CD4-positive, alpha-beta T cell treated with Interleukin-4 for 4 hours (primary cell): ENCODE measurements at regions not wholly inside any gene's neighbourhood (a gene's known extent, or its start where the extent isn't known, plus 50 kb on each side); places are given as distances from the start of the nearest gene placed in this dataset.

ENCODE experiments used
- DNase-seq: peaks from one replicate; pipeline ENCODE4 v3.0.0-alpha.2; 2020

DNA sequence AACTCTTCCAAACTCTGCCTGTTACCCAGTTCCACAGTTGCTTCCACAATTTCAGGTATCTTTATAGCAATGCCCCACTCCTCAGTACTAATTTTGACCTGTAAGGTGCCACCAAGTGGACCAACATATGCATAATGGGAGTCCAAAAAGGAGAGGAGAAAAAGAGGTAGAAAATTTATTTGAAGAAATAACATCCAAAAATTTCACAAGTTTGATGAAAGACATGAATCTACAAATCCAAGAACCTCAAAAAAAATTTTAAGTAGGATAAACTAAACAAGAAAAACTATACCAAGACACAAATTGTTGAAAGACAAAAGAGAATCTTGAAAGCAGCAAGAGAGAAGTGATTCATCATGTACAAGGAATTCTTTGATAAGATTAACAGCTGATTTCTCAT lies 79.8 kb downstream of the BARX1 start:
- DNase-seq = no peak

DNA sequence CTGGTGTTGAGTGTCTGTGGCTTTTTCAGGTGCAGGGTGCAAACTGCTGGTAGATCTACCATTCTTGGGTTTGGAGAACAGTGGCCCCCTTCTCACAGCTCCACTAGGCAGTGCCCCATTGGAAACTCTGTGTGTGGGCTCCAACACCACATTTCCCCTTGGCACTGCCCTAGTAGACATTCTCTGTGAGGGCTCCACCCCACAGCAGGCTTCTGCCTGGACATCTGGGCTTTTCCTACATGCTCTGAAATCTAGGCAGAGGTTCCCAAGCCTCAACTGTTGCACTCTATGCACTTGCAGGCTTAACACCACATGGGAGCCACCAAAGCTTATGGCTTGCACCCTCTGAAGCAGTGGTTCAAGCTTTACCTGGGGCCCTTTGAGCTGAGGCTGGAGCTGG lies 80.9 kb downstream of the BARX1 start:
- no peak for DNase-seq

DNA sequence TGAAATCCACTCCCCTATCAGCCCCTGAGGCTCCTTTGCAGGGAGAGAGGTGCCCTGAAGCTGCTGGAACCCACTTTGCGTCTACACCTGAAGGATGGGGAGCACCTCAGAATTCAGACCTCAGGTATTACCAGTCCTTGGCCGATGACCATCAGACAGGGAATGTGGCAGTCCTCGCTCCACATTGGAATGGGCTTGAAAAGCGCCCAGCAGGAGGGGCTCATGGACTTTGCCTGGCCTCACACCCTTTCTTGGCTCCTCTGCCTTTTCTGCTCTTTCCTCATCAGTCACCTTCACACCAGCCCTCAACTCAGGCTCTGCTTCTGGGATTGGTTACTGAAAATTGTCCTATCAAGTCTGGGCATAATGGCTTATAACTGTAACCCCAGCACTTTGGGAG lies 83.9 kb downstream of the BARX1 start:
- no peak for DNase-seq

DNA sequence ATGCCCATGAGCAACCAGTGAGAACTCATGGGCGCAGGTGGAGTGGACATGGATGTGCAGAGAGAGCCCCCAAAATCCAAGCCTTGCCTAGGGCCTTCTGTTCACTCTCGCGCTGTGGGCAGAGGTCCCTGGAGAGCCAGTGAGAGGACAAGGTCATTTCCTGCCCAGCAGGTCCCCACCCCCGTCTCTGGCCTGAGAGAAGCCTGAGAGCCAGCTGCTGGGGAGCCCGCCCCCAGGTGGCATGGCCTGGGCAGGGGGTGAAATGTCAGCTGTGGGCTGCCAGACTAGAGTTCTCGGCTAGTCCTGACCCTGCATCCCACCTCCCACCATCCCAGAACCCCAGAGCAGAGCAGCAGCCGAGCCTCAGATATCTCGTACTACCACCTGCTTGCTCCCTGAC lies 85.3 kb downstream of the BARX1 start:
- no peak for DNase-seq

DNA sequence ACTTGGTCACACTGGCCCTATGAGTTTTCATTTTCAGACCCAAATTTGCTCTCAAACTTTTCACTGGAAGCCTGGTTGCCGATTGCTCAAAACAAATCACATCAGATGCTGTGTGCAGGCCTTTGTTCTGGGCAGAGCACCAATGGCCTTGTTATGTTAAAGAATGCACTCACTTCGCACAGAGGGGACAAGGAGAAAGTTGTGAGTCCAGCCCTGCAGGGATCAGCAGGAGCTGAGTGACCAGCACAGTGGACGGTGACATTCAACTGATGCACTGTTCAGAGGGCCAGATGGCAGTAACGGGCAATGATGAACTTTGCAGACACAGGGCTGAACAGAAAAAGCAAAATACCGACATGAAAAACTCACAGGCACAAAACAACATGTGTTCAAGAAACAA lies 86.1 kb downstream of the BARX1 start:
- no peak for DNase-seq

DNA sequence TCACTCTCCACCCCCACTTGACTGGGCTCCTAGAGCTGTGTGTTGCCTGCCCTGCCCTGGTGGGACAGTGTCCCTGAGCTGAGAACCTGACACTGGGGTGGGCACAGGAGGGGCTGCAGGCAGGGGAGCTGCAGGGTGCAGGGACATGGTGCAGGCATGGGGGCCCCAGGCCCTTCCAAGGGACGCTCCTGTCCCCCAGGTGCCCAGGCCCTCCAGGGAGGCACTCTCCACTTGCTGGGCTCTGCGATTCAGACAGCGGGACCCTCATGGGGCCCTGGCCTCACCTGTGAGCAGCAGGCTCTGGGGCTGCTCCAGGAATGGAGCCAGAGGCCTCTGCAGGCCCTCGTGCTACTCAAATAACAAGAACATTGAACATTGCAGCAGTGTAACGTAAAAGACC lies 89.4 kb downstream of the BARX1 start:
- no peak for DNase-seq

DNA sequence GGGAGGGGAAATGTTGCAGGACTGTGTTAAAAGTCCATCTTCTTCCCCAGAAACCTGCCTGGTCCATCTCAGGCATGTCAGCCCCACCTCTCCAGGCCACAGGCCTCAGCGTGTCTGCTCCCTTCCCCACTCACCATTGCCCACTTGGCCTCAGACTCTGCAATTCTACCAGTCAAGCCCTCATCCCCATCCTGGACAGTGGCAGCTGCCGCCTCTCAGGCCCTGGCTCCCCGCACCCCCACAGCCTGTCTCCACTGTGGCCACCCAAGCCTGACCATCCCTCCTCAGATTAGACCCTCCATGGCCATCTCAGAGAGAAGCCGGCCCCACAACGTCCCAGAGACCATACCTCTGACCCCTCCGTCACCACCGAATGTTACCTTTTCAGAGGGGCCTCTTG lies 89.9 kb downstream of the BARX1 start:
- no peak for DNase-seq

DNA sequence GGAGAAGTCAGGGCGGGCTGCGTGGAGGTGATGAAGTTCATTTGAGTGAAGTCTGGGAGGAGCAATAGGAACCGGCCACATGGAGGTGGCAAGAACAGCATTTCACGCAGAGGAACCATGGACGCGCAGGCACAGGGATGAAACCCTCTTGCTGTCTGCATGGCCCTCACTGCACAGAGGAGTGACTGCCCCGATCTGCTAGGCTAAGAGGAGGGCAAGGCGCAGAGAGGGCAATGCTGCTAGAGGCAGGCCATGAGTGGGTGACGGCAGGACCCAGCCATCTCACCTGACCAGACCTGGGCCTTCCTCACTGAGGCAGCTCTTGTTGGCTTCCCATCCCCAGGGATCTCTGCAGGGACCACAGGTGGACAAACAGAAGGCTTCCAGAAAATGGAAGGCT lies 90.3 kb downstream of the BARX1 start:
- DNase-seq = no peak

DNA sequence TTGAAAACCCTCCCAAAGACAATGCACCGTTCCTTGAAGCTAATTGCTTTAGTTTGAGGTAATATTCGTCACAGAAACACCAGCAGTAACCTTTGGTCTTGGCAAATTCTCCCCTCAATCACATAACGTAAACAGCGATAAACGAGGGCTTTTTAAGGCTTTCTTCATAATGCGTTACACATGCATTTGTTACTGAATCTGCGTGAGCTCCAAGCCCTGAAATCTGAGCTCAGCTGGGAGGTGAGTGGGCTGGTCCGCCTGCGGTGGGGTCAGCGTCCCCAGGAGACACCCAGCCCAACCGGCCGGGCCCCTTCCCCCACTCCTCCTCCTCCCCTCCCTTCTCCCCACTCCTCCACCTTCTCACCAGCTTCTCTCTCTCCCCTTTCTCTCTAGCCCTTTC lies 91.1 kb downstream of the BARX1 start:
- no peak for DNase-seq

DNA sequence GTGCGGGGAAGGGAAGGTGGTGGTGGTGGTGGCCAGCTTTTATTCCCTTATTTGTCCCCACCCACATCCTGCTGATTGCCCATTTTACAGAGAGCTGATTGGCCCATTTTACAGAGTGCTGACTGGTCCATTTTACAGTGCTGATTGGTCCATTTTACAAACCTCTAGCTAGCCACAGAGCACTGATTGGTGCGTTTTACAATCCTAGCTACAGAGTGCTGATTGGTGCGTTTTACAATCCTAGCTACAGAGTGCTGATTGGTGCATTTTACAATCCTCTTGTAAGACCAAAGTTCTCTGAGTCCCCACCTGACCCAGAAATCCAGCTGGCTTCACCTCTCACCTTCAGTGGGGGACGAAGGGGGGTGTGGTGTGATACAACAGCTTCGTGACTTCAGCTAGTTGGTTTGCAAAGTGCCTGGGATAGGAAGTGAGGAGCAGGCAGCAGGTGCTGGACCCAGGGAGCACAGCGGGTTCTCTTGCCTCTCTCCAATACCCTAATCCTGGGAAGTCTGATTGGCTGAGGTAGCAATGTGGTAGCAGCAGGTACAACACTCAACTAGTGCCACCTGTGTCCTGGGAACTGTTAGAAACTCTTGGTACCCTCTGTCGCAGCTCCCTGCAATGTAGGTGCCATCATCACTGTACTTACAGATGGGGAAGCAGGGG lies 92.1 kb downstream of the BARX1 start:
- no peak for DNase-seq

DNA sequence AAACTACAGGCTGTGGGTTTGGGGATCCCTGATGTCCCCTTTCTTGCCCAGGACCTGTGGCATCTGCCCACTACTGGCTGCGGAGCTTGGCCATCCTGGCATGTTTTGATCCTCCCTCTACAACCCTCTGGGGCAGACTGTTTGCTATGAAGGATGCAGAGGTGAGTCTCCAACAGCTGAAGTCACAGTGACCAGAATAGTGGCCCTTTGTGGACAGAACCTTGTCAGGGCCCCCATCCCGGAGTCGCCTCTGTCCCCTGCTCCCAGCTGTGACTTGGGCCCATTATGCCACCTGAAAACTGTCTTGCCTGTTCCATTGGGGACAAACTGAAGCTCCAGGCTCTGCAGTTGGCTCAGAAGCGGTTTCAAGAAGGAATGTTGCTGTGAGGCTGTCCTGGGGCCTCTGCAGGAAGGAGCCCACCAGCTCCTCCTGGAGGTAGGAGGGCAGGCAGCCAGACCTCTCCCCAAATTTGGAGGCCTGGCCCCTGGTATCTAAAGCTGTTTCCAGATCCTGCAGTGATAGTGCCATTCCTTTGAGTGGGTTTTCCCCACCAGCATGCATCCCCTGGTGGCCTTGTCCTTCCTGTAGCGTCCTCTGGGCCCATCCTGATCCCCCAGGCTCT lies 93.3 kb downstream of the BARX1 start:
- DNase-seq = no peak

DNA sequence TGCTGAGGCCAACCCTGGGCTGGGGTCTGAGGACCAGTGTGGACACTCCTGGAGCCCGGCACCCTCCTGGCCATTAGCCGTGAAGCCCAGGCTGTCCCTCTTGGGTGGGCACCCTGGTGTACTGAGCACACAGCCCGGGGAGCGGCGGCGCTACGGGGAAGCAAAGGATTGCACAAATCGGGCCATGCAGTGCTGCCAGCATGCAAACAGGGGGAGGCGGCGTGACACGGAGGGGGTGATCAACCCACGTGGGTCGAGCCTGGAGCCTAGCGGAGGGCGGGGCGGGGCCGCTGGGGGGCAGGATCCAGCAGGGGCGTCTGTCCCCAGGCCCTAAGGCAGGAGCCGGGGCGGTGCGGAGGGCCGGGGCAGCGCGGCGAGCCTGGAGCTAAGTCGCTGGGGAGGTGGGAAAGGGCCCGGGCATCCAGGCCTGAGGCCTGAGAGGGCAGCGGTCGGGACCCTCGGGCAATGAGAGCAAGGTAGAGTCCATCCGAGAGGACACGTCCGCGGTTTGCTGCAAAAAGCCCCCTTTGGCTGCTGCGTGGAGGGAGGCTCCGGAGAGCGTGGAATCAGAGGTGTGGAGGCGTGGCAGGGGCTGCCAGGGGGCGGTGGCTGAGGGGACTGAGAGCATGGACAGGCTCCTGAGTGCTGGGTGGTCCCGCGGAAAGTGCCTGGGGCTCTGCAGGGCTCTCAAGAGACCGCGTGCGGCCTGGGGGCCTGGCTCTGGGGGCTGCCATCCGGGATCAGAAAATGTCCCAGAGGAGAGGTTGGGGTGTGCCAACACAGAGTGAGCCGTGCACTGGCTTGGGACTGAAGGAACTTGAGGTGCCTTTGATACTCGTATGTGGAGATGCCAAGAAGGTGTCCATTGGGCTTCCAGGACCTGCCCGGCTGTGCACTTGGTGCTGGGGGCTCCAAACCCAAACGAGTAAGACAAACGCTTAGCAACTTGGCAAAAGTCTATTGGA lies 94.2 kb downstream of the BARX1 start:
- DNase-seq = no peak

DNA sequence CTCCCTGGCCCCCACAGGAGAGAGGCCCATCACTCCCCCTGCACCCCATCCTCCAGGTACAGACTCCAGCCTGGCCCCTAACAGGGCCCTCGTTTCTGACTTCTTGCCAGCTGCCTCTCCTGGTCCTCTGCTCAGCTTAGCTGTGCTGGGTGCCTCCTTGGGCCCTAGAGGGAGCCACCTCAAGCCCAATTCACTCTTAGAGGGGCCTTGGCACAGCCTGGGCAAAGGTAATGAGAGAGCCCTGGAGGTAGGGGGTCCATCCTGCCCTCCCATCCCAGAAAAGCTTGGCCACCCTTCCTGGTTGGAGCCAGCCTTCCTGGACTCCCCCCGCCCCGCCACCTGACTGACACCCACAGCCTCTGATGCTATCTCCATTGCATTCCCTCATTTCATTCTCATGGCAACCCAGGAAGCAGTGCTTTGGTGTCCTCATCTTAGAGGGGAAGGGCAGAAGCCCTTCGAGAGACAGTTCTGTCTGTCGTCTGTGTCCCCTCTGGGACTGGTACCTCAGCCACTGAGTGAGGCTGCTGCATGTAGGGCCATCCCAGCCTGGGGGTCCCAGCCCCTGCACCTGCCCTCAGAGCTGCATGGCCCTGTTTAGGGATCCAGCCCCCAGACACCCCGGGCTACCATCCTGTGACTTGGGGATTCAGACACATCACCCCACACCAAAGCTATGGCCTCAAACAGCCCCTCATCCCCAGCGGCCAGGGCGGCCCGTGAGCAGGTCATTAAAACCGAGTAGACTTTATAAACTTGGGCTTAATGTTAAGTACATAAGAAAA lies 95.5 kb downstream of the BARX1 start:
- no peak for DNase-seq

DNA sequence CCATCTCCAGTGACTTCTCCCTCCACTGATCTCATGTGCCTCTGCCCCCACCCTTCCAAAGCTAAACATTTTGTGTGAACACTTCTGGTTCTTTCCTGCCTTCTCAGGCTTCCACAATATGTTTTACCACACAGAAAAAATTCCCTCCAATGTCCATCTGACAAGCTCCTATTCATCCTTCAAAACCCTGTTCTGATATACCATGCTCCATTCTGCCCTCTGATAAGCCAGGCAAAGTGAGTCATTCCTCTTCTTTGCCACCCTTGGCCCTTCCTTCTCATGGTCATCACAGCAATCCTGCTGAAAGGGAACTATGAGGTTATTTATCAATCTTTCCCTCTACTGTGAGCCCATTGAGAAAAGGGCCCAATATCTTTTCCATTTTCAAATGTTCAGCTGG lies 97.6 kb downstream of the BARX1 start:
- no peak for DNase-seq

DNA sequence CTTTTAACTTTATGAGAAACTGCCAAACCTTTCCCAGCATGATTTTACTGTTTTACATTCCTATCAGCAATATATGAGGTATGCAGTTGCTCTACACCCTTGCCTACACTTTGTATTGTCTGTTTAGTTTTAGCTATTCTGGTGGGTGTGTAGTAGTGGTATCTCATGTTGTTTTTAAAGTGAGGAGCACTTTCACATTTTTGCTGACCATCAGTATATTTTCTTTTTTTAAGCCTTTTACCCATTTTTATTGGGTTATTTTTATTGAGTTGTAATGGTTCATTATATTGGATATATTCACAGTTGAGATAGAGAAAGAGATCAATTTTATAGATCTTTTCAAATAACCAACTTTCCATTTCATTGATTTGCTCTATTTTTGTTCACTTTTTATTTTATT lies 102.4 kb downstream of the BARX1 start:
- DNase-seq = no peak

DNA sequence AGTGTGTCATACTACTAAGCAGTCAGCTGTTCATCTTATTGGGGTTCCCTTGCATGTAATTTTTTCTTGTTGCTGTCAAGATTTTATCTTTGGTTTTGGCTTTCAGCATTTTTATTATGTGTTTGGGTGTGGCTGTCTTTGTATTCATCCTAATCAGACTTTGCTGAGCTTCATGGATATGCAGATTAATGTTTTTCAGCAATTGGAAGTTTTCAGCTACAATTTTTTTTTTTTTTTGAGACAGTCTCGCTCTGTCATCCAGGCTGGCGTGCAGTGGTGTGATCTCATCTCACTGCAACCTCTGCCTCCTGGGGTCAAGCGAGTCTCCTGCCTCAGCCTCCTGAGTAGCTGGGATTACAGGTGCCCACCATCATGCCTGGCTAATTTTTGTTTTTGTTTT lies 108.8 kb downstream of the BARX1 start:
- DNase-seq = no peak

DNA sequence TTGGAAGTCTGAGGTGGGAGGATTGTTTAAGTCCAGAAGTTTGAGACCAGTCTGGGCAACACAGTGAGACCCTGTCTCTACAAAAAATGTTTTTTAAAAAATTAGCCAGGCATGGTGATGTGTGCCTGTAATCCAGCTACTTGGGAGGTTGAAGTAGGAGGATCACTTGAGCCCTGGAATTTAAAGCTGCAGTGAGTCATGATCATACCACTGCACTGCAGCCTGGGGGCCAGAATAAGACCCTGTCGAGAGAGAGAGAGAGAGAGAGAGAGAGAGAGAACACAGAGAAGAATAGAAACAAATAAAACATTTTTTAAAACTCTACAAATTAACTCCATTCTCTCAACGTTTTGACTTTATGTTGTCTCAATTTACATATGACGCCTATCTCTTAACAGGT lies 111.8 kb downstream of the BARX1 start:
- DNase-seq = no peak

DNA sequence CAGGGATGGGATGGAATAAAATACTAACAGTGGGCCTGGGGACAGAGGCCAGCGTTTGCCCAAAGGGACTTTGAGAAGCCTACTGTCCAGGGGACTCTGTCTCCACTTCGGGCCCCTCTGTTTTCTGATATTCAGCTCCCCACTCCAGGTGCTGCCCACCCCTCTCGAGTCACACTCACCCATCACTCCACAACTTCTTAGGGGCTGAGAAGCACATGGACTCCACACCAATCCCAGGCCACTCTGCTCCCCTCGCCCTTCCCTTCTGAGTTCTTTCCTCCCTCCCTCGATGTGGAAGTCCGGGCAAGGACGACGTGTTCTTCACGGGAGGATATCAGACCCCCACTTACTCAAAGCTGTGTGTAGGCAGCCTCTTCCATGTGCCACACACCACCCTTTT lies 124.5 kb downstream of the BARX1 start:
- DNase-seq = no peak

DNA sequence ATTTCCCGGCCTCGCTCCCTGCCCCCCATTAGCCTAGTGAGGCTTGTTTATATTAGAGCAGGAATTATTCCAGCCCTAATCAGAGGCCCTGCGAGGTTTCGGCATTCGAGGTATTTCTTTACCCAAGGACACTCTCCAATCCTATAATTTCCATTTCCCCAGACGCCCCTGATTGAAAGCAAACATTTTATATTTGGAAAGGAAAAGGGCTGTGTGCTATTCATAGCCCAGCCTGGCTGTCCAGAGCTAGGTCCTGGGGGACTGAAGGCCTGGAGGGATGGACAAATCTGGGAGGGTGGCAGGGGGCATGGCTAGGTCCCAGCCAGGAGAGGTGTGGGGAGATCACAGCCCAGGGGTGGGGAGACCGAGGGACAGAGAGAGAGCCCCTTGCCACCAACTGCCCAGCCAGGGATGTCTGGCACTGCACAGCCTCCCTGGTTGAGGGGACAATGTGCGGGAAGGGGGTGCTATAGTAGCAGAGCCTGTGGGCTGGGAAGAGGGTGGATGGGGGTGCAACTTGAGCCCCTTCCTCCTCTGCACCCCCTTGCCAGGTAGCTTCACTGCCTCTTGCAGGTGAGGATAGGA lies 125.1 kb downstream of the BARX1 start:
- no peak for DNase-seq

DNA sequence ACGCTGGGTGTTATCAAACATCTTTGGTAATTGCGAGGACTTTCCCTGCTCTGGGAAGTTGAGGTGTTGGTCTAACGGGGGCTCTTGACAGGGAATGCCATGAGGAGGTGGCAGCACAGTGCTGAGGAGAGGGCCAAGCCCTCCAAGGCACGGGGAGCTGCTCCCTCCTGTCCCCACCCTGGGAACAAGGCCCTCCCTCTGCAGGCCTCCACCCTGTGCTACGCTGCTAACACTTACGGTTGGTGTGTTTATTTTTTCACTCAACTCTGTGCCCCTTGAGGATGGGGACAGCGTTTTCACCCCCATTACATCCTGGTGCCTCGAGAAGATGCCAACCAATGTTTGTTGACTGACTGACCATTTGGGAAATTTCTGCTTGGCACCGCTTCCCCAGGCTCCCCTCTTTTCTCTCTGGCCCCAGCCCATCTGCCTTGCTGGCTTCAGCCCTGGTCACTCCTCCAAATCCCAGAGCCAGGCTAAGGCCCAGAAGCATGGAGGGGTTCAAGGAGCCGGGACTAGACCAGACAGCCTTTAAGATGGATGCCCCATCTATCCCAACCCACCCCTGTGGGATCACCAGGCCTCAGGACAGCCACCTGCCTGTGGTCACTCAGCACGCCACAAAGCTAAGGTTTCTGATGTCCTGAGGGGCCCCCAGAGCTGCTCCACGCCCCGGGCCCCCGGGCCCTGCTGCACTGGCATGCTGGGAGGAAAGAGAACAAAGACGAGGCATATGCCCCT lies 125.7 kb downstream of the BARX1 start:
- no peak for DNase-seq

DNA sequence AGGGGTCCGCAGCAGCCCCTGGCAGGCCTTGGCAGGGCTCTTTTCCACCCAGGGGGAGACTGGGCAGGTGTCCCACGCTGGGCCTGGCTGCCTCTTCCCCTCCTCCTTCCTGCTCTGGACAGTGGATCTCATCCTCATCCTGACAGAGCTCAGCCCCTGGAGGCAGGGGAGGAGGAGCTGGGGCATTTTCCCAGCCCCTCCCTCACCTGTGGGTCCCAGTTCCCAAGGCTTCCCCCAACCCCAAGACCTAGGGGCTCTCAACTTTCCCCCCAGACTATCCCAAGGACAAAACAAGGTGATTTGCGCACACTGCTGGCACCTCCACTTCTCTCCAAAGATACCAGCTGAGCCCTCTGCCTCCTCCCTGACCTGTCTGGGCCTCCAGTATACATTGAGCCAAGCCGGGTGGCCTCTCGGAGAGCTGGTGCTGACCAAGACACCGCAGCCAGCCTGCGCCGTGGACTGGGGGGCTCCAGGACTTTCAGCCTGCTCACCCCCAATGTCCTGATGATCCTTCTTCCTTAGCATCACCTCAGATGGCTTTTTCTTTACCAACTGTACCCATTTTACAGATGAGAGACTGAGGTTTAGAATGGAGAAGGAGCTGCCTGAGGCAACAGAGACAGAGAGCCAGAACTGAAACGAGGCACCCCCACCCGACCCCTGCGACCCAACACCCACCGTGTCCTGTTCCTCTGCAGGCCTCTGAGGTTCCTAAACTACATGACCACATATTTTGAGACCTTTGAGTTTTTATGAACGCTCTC lies 126.6 kb downstream of the BARX1 start:
- DNase-seq = no peak
